Naive thymus-derived CD4-positive, alpha-beta T cell (primary cell): ENCODE measurements at regions not wholly inside any gene's neighbourhood (a gene's known extent, or its start where the extent isn't known, plus 50 kb on each side); places are given as distances from the start of the nearest gene placed in this dataset.

Experiments
- ATAC-seq: fragments of 150-1000 bp; cut with Tn5 transposase; 2 replicates; pipeline ENCODE4 v1.10.0; 2021; ENCODE audit warnings: mild to moderate bottlenecking, moderate library complexity
- CTCF ChIA-PET: fragments of 350-600 bp; sonication (Branson Sonifier 250); formaldehyde crosslinking; loops from one replicate; lab custom pipeline; 2021; ENCODE audit warnings: antibody characterized with exemption; lab: Charles Lee
- POLR2A ChIA-PET: fragments of 350-600 bp; sonication (Branson Sonifier 250); formaldehyde crosslinking; loops from one replicate; lab custom pipeline; 2021; ENCODE audit warnings: antibody characterized with exemption, inconsistent platforms; lab: Charles Lee
- DNase-seq, 9 donors: peaks; one replicate each; pipeline versions ENCODE4 v3.0.0 to v3.0.0-alpha.2; 2020 to 2022; ENCODE audit warnings: mixed read lengths in 1 of 9
- H3K27ac ChIP-seq: one replicate; pipeline ENCODE4 v1.7.0; 2013; ENCODE audit warnings: mild to moderate bottlenecking, low read depth, low read length, moderate library complexity
- H3K27me3 ChIP-seq, 2 donors: one replicate each; pipeline ENCODE4 v1.7.0; 2013; ENCODE audit warnings: low read length in 2 of 2, mild to moderate bottlenecking in 2 of 2, moderate library complexity in 2 of 2; ENCODE audit not compliant: control insufficient read depth in 2 of 2, insufficient read depth in 2 of 2
- H3K36me3 ChIP-seq, 3 experiments: 1 replicate in 2 of 3; 2 replicates in 1 of 3; pipeline ENCODE4 v1.7.0; 2013; ENCODE audit warnings: low read length in 3 of 3, mild to moderate bottlenecking in 3 of 3, moderate library complexity in 1 of 3; ENCODE audit not compliant: insufficient read depth in 3 of 3, control insufficient read depth in 2 of 3
- H3K4me1 ChIP-seq, 2 donors: one replicate each; pipeline ENCODE4 v1.7.0; 2013; ENCODE audit warnings: low read length in 2 of 2, mild to moderate bottlenecking in 2 of 2, moderate library complexity in 1 of 2; ENCODE audit not compliant: control insufficient read depth in 2 of 2, insufficient read depth in 2 of 2
- H3K4me3 ChIP-seq: 2 replicates; pipeline ENCODE4 v1.7.0; 2013; ENCODE audit warnings: mild to moderate bottlenecking, low read length
- H3K9me3 ChIP-seq, 3 experiments: 1 replicate in 2 of 3; 2 replicates in 1 of 3; pipeline ENCODE4 v1.7.0; 2013; ENCODE audit warnings: low read length in 3 of 3; ENCODE audit not compliant: control insufficient read depth in 2 of 3
- H3K27ac Mint-ChIP-seq, 9 donors: one replicate each; pipeline ENCODE4 v1.8.0; 2020 to 2022; ENCODE audit warnings: mixed read lengths in 9 of 9, mild to moderate bottlenecking in 8 of 9, moderate library complexity in 5 of 9, inconsistent platforms in 2 of 9
- H3K27me3 Mint-ChIP-seq, 5 donors: one replicate each; pipeline ENCODE4 v1.8.0; 2021 to 2022; ENCODE audit warnings: mixed read lengths in 5 of 5, mild to moderate bottlenecking in 1 of 5
- H3K36me3 Mint-ChIP-seq, 5 donors: one replicate each; pipeline ENCODE4 v1.8.0; 2020 to 2022; ENCODE audit warnings: mixed read lengths in 5 of 5, mild to moderate bottlenecking in 3 of 5, inconsistent platforms in 1 of 5
- H3K4me1 Mint-ChIP-seq, 7 donors: one replicate each; pipeline ENCODE4 v1.8.0; 2020 to 2022; ENCODE audit warnings: mixed read lengths in 7 of 7, mild to moderate bottlenecking in 3 of 7, inconsistent platforms in 1 of 7
- H3K4me3 Mint-ChIP-seq, 10 donors: one replicate each; pipeline ENCODE4 v1.8.0; 2020 to 2022; ENCODE audit warnings: mild to moderate bottlenecking in 10 of 10, mixed read lengths in 10 of 10, moderate library complexity in 6 of 10, inconsistent platforms in 2 of 10
- H3K9me3 Mint-ChIP-seq, 11 donors: one replicate each; pipeline ENCODE4 v1.8.0; 2020 to 2022; ENCODE audit warnings: mixed read lengths in 11 of 11, mild to moderate bottlenecking in 4 of 11, inconsistent platforms in 1 of 11, moderate library complexity in 1 of 11
- intact Hi-C, 2 donors: fragments of 100-400 bp; cut with micrococcal nuclease; formaldehyde crosslinking; loops; one replicate each; pipeline ENCODE4 v1.15.1; 2023

DNA sequence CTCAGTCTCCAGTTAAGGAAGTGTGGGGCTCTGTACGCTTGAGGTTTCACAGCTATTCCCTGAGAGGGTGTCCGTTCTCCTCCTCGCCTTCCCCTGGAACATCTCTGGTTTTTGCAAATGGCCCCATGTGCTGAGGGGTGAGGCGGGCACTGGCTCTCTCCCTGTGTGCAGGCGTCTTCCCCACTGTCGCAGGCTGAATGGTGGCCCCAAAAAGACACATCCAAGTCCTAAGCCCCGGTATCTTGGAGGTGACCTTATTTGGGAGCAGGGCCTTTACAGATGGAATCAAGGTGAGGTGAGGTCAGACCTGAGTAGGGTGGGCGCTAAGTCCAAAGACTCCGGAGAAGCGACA lies 98.0 kb upstream of the TMPRSS2 start:
- H3K27ac Mint-ChIP-seq, result no peak overlapping the region
- no peak for ATAC-seq
- peaks cover 0 to 1% (median 0%) of the 10 kb centered on the region in 7 donors for H3K4me1 Mint-ChIP-seq
- ChIA-PET CTCF (no interaction called here), POLR2A (no interaction called here)
- H3K27me3 ChIP-seq, result no peaks in the 10 kb centered on the region
- H3K9me3 ChIP-seq, result no peaks in the 10 kb centered on the region
- H3K4me3 ChIP-seq, result no peak overlapping the region
- peaks cover 0 to 1% (median 0%) of the 10 kb centered on the region in 5 donors for H3K36me3 Mint-ChIP-seq
- H3K4me3 Mint-ChIP-seq, result no peak overlapping the region
- intact Hi-C loops, result no loop called here
- no peaks in the 10 kb centered on the region for H3K36me3 ChIP-seq
- H3K9me3 Mint-ChIP-seq, result no peaks in the 10 kb centered on the region
- no peak for DNase-seq
- no peaks in the 10 kb centered on the region for H3K4me1 ChIP-seq
- H3K27me3 Mint-ChIP-seq, result peaks cover 10 to 52% (median 29%) of the 10 kb centered on the region in 5 donors
- H3K27ac ChIP-seq, result no peak overlapping the region

DNA sequence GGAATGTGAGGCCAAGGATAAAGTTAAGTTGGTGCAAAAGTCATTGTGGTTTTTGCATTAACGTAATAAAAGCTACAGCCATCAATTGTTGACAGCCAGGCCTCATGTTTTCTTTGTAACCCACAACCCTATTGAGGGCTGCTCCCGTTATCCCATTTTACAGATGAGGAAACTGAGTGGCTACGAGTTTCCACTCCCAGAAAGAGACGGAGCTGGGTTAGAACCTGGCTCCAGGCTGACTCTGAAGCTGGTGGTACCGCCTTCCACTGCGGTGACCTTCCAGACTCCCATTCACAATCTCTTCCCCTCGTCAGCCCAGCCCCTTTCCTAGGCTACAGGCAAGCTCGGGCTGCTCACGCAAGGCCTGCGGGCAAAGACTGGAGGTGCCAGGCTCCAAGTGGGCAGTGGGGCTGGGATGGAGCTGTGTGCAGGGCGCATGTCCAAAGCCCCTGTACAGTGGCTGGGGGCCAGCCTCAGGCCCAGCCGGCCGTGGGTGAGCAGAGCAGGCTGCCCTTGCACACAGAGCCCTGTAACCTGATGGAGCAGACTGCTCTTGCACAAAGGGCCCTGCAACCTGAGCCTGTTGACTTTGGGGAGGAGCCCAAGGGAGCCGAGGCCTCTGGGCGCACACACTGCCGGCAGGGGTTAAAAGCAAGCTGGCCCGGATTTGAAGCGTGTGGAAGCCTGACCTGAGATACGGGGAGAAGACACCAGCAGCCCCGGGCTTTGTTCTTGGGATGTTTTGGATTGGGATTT lies 97.4 kb upstream of the TMPRSS2 start:
- Mint-ChIP-seq H3K27me3 (peaks cover 8 to 47% (median 27%) of the 10 kb centered on the region in 5 donors), H3K27ac (no peak overlapping the region), H3K36me3 (peaks cover 0 to 1% (median 0%) of the 10 kb centered on the region in 5 donors), H3K9me3 (no peaks in the 10 kb centered on the region), H3K4me3 (no peak overlapping the region), H3K4me1 (peaks cover 0 to 1% (median 0%) of the 10 kb centered on the region in 7 donors)
- intact Hi-C loops, result no loop called here
- no peaks in the 10 kb centered on the region for H3K27me3 ChIP-seq
- no peak overlapping the region for H3K4me3 ChIP-seq
- no peak for DNase-seq
- ChIA-PET POLR2A (no interaction called here), CTCF (no interaction called here)
- no peaks in the 10 kb centered on the region for H3K4me1 ChIP-seq
- no peaks in the 10 kb centered on the region for H3K36me3 ChIP-seq
- H3K9me3 ChIP-seq, result no peaks in the 10 kb centered on the region
- H3K27ac ChIP-seq, result no peak overlapping the region
- ATAC-seq, result no peak

DNA sequence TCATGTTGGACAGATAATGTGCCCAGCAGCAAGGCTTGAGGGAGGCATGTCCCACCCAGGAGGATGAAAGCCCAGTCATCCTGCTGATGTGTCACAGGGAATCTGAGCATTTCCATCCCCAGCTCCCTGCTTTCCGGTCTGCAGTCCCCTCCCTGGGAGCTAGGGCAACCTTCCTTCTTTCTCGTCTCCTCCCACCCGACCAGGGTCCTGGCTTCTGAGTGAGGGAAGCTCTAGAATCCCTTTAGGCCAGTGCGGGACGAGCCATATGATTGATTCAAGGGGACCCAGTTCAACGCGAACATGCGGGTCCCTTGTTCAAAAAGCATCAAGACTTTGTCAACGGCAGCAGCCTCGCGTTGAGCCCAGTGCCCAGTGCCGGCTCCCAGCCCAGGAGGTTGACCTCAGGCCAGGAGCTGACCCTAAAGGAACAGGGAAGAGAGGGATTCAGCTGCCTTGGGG lies 96.7 kb upstream of the TMPRSS2 start:
- Histone ChIP-seq H3K27ac (no peak overlapping the region), H3K36me3 (no peaks in the 10 kb centered on the region), H3K9me3 (no peaks in the 10 kb centered on the region), H3K4me1 (no peaks in the 10 kb centered on the region), H3K27me3 (no peaks in the 10 kb centered on the region), H3K4me3 (no peak overlapping the region)
- DNase-seq, result no peak
- ChIA-PET CTCF (no interaction called here), POLR2A (no interaction called here)
- Mint-ChIP-seq H3K4me1 (peaks cover 0 to 2% (median 0%) of the 10 kb centered on the region in 7 donors), H3K27me3 (peaks cover 2 to 39% (median 19%) of the 10 kb centered on the region in 5 donors), H3K27ac (no peak overlapping the region), H3K4me3 (no peak overlapping the region), H3K36me3 (peaks cover 0 to 1% (median 0%) of the 10 kb centered on the region in 5 donors), H3K9me3 (no peaks in the 10 kb centered on the region)
- intact Hi-C loops, result no loop called here
- ATAC-seq, result no peak

DNA sequence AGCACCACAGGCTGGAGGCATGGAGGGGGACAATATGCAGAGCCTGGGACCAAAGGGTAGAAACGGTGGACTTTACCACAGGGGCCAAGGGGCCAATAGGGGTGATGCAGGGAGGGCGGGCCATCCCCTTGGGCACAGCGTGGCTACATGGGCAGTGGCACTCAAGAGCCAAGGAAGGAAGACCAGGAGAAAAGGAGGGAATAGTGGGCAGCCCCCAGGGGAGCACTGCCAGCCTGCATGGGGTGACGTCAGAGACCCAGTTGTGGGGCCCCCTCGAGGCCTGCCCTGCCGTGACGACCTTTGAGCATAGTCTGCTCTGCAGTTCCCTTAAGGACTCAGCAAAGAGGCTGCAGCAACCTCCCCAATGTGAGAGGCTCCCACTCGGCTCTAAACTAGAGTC lies 95.5 kb upstream of the TMPRSS2 start:
- CTCF ChIA-PET, result no interaction called here
- ATAC-seq, result no peak

GRCh38 chr21:41602531-41602930 lies 94.6 kb upstream of the TMPRSS2 start:
- H3K27ac ChIP-seq, result no peak overlapping the region
- Mint-ChIP-seq H3K4me1 (peaks cover 0 to 10% (median 0%) of the 10 kb centered on the region in 7 donors), H3K9me3 (no peaks in the 10 kb centered on the region), H3K27ac (no peak overlapping the region), H3K36me3 (peaks cover 0 to 1% (median 0%) of the 10 kb centered on the region in 5 donors), H3K27me3 (peaks cover 6 to 28% (median 11%) of the 10 kb centered on the region in 5 donors), H3K4me3 (no peak overlapping the region)
- H3K9me3 ChIP-seq, result no peaks in the 10 kb centered on the region
- ChIA-PET POLR2A (no interaction called here), CTCF (no interaction called here)
- no peaks in the 10 kb centered on the region for H3K4me1 ChIP-seq
- H3K27me3 ChIP-seq, result no peaks in the 10 kb centered on the region
- DNase-seq, result no peak
- intact Hi-C loops, result no loop called here
- H3K4me3 ChIP-seq, result no peak overlapping the region
- ATAC-seq, result no peak
- no peaks in the 10 kb centered on the region for H3K36me3 ChIP-seq

More for the DNA sequence above, 95.5 kb upstream of the TMPRSS2 start:
- peaks cover 0 to 10% (median 0%) of the 10 kb centered on the region in 7 donors for H3K4me1 Mint-ChIP-seq
- H3K27ac ChIP-seq, result no peak overlapping the region
- no peaks in the 10 kb centered on the region for H3K27me3 ChIP-seq
- intact Hi-C loops, result no loop called here
- H3K9me3 Mint-ChIP-seq, result no peaks in the 10 kb centered on the region
- no peak overlapping the region for H3K27ac Mint-ChIP-seq
- H3K4me3 Mint-ChIP-seq, result no peak overlapping the region
- no peak for DNase-seq
- no peaks in the 10 kb centered on the region for H3K9me3 ChIP-seq
- H3K27me3 Mint-ChIP-seq, result peaks cover 8 to 28% (median 12%) of the 10 kb centered on the region in 5 donors
- H3K36me3 ChIP-seq, result no peaks in the 10 kb centered on the region
- H3K4me1 ChIP-seq, result no peaks in the 10 kb centered on the region
- H3K4me3 ChIP-seq, result no peak overlapping the region
- POLR2A ChIA-PET, result no interaction called here
- peaks cover 0 to 1% (median 0%) of the 10 kb centered on the region in 5 donors for H3K36me3 Mint-ChIP-seq

DNA sequence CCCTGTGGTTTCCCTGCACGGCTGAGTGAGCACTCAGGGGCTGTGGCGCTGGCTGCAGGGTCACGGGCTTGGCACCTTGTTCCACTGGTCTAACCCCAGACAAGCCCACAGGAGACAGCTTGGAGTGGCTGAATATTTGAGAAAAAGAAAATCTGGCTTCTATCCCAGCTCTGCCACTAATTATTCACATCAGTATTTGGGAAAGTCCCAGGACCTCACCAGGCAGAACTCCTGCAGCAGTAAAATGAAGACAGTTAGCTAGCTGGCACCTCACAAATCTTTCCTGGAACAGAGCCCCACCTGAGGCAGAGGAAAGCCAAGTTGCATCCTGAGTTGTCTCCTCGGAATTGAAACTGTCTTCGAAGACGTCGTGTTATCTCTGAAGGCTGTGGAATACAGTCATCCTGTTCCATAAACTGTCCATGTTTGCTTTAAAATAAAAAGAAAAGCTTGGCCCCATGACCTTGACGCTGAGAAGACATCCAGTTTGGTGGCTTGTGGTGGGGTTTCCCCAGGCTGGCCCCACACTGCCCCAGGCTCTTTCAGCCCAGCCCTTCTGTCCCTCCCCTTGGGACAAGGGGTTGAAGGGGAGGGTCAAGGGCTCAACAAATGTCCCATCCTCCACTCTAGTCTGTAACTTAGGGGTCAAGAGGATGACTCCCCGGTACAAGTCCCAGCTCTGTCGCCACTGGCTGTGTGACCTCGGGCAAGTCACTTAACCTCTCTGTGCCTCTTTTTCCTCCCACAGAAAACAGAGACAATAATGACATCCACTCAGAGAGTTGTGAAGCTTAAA lies 93.8 kb upstream of the TMPRSS2 start:
- DNase-seq (no peak), ATAC-seq (no peak)
- Histone ChIP-seq H3K27ac (no peak overlapping the region), H3K4me1 (no peaks in the 10 kb centered on the region), H3K4me3 (no peak overlapping the region), H3K36me3 (no peaks in the 10 kb centered on the region), H3K9me3 (no peaks in the 10 kb centered on the region), H3K27me3 (no peaks in the 10 kb centered on the region)
- no peaks in the 10 kb centered on the region for H3K9me3 Mint-ChIP-seq
- ChIA-PET CTCF (no interaction called here), POLR2A (no interaction called here)
- peaks cover 0 to 10% (median 0%) of the 10 kb centered on the region in 7 donors for H3K4me1 Mint-ChIP-seq
- no peak overlapping the region for H3K4me3 Mint-ChIP-seq
- peaks cover 2 to 24% (median 11%) of the 10 kb centered on the region in 5 donors for H3K27me3 Mint-ChIP-seq
- H3K27ac Mint-ChIP-seq, result no peak overlapping the region
- H3K36me3 Mint-ChIP-seq, result peaks cover 0 to 1% (median 0%) of the 10 kb centered on the region in 5 donors
- intact Hi-C loops, result no loop called here
